NAMALWA (cell line): ENCODE measurements at regions not wholly inside any gene's neighbourhood (a gene's known extent, or its start where the extent isn't known, plus 50 kb on each side); places are given as distances from the start of the nearest gene placed in this dataset.

ENCODE experiments used
- DNase-seq: peaks from one replicate; pipeline ENCODE4 v3.0.0-alpha.2; 2015; ENCODE audit warnings: low spot score

- no peak for DNase-seq
Observed at GRCh38 chr14:94886931-94887330, 117.0 kb upstream of the GSC start.

DNA sequence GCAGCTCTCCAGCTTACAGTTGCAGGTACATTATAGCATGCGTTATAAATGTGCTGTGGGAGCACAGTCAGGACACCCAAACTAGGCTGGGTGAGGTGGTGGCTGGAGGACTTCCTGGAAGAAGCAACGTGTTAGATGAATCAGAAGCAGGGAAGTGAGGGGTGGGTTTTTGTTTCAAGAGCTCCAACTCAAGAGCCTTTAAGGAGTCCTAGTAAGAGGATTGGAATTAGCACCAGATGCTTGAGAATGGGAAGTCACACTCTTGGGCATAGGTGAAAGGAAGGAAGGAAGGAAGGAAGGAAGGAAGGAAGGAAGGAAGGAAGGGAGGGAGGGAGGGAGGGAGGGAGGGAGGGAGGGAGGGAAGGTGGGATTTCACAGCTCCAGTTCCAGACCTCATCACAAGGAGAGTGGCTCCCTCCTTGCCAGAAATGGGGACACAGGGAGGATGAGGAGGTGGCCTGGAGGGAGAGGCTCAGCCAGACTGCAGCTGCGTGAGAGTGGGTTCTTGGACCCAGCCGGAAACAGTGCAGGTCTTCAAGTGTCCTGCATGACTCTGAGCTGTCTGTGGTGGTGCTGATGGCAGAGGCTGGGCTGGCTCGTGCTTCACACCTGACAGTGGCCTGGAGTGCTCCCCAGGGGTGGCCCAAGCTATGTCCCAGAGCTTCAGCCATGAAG lies 115.7 kb upstream of the GSC start:
- DNase-seq, result no peak

GRCh38 chr14:94884616-94885230 lies 114.8 kb upstream of the GSC start:
- no peak for DNase-seq

DNA sequence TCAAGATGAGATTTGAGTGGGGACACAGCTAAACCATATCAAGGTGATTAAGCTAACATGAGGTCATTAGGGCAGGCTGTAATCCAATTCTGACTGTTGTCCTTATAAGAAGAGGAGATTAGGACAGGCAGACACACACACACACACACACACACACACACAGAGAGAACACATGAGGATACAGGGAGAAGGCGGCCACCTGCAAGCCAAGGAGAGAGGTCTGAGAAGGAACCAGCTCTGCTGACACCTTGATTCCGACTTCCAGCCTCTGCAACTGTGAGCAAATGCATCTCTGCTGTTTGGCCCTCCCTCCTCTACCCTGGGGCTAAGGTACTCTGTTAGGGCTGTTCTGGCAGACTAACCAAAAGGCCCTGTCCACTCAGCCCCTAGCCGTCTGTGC lies 112.5 kb upstream of the GSC start:
- no peak for DNase-seq

DNA sequence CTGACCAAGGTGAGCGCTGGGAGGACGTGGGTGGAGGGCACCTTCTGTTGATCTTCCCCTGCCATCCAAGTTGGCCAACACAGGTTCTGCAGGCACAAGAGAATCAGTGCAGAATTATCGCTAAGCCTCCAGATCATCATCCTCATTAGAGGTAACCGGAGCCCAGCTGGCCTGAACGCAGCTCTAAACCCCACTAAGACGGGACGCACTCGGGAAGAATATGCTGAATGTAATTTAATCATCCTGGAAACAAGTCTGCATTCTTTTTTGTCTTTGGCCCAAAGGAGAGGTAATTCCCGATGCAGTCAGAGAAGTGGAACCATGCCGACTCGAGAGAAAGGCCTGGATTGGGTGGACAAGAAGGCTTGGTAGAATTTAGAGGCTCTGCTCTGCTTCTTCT lies 111.0 kb upstream of the GSC start:
- DNase-seq, result no peak

DNA sequence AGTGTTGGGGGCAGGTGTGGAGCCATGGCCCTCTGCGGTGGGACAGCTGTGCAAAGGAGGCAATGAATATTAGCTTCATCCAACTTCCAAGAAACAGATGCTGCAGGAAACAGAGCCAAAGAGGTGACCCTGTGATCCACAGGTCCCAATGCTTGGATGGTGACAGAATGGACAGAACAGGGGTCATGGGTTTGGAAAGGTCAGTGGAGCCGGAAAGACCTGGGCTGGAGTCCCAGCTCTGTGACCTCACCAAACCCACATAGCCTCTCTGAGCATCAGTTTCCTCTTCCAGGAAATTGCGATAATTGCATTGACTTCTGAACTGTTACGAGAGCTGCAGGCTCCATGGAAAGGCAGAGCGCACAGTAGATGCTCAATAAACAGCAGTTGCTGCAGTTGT lies 110.2 kb upstream of the GSC start:
- no peak for DNase-seq

DNA sequence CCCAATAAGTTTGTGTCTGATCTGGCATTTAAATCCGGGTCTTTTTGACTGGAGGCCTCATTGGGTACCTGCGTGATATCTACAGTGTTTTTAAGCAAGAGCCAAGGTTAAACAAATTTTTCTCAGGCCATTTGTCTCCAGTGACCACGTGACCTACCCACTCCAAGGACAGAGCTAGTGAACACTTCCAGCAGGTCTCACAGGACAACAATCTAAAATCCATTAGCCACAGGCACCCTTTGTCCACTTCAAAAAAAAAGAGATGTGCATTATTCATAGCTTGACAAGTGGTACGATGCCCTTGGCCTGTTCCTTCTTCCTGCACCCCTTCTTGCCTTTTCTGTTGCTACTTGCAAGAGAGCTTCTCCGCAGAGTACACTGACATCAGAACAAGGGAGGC lies 109.6 kb upstream of the GSC start:
- DNase-seq, result no peak

DNA sequence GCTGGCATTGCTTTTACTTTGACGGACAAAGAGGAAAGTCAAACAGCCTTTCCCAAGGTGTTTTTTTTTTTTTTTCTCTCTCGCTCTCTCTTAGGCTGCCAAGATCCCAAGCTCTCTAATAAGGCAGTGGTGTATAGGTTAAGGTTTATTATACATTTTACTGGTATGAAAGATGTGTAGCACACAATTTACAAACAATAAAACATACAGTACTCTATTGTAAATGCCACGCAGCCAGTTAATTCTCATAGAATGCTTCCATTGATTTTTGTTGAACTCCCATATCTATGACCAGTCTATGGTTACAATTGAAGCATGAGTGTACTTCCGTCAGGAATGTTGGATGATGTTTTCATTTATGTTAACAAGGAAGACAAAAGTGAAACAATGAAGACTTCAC lies 106.4 kb upstream of the GSC start:
- no peak for DNase-seq

DNA sequence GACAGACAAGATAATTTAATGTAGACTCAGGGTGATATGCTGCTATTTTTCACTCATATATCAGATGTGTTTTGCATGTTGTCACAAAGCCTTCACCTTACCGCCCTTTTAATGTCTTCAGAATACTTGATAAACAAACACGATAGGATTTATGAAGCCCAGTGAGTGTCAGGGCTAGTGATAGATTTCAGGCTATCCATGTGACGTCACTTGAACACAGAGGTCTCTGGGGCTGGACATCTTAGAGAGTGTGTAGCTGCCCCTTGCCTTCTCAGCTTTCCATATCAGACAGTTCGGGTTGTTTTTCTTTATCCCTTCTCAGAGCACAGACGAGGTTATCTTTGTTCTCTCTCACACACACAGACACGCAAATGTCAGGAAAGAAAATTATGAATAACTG lies 105.3 kb upstream of the GSC start:
- no peak for DNase-seq

GRCh38 chr14:94868772-94869072 lies 98.8 kb upstream of the GSC start:
- DNase-seq, result no peak

DNA sequence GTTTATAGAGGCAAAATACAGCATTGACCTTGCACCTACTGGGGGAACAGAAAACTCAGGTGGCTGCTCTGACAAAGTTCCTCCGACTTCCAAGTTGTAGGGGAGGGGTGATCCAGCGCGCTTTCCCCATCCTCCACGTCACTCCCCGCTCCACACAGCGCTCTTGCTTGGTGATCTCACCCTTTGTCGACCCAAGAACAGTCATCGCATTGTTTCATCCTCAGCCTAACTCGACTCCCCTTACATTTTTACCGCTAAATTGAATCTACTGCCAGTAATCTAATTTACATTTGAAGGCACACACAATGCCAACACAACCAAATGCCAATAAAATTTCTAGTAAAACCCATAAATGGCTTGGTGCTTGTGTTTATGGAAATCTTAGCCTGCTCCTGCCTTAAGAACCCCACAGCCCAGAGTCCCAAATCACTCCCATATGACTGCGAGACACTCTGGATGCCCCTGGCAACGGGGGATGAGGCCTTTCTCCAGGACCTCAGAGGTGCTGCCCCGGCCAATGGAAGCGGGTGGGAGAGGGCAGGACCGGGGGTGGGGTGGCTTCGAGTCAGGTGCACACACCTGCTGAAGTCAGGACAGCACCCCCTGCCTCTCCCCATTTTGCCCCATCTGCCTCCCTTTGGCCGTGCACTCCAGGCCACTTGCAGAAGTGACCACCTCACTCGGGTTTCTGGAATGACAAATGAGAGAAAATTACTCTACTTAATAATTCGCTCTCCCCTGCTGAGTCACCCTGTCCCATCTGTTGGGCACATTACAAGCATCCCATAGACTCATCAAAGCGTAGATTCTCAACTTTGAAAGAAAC lies 98.2 kb upstream of the GSC start:
- no peak for DNase-seq

DNA sequence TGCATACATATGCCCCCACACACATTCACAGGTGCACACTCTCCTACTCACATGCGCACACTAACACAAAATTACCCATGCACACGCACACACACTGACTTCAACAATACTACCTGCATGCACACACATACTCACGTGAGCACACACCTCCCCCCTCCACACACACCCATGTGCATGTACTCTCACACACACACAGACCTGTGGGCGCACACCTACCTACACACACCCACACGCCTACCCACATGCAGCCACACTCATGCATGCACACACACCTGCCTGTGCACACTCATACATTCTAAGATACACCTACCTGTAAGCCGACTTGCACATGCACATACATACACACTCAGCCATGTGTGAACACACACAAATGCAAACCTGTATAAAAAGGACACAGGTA lies 97.3 kb upstream of the GSC start:
- no peak for DNase-seq

- DNase-seq, result no peak
Observed at GRCh38 chr14:94864387-94865195, 94.7 kb upstream of the GSC start.

DNA sequence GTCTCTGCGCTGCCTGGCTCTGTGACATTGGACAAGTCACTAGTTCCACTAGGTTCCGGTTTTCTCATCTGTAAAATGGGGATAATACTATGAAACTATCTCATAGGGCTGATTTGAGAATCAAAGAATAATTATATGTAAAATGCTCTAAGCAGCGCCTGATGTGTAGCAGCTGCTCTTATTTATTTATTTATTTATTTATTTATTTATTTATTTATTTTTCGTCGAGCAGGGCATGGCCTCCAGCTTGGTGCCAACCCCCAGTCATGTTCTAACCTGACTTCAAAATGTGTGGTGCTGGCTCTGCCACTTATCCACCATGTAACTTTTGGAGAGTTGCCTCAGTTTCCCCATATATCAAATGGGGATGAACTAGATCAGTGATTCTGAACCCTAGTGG lies 93.5 kb upstream of the GSC start:
- DNase-seq, result no peak

GRCh38 chr14:94857950-94858349 lies 88.0 kb upstream of the GSC start:
- DNase-seq, result no peak

- DNase-seq, result no peak
Observed at GRCh38 chr14:94853920-94854319, 84.0 kb upstream of the GSC start.

GRCh38 chr14:94850309-94851211 lies 80.6 kb upstream of the GSC start:
- DNase-seq, result no peak

GRCh38 chr14:94844593-94845152 lies 74.8 kb upstream of the GSC start:
- no peak for DNase-seq

DNA sequence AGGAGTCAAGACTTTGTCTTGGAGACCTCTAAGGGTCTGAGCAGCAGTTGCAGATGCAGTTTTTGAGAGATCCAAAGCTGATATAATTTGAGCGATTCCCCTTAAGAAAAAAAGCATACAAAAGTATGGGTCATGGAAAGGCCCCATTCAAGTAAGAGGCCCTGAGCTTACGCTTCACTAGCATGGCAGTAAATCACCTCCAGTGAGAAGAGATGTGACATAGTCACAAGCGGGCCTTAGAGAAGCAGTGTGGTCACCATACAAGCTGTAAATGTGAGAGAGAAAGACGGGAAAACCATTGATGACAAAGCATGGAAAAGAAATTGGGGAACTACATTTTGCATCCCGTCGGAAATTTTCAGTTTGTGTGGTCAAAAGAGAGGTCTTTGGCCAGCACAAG lies 70.6 kb upstream of the GSC start:
- DNase-seq, result no peak

GRCh38 chr14:94839348-94839747 lies 69.4 kb upstream of the GSC start:
- peak; percentile 4 for DNase-seq

GRCh38 chr14:94836849-94837248 lies 66.9 kb upstream of the GSC start:
- DNase-seq, result no peak
